GM19240 (cell line): ENCODE measurements at regions not wholly inside any gene's neighbourhood (a gene's known extent, or its start where the extent isn't known, plus 50 kb on each side); places are given as distances from the start of the nearest gene placed in this dataset.
"Not testable (repeated sequence)": the region's sequence is repeated elsewhere in the genome, so short reads cannot be mapped to it uniquely, and the experiment has no call there.

ENCODE experiments used
- DNase-seq: peaks from one replicate; pipeline ENCODE4 v3.0.0; 2011; ENCODE audit warnings: low spot score; ENCODE audit not compliant: insufficient read length

- no peak for DNase-seq
Measured at GRCh38 chr2:196276421-196276820, 105.0 kb upstream of the STK17B start.

DNA sequence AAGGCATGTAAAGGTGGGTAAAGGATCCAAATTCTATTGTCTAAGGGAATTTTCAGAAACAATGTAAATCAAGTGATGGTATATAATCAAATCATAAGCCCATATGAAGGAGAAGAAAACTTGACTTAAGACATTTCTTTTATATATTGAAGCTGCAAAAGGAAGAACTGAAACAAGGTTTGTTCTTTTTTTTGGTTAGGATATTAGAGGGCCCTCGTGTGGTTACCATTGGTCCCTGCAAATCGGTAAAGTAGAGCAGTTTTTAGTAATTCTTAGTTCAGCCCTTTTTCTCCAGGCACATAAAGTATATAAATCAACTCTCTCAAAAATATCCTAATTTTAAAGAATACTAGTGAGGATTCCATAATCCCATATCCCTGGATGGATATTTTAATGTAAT lies 105.6 kb upstream of the STK17B start:
- no peak for DNase-seq

DNA sequence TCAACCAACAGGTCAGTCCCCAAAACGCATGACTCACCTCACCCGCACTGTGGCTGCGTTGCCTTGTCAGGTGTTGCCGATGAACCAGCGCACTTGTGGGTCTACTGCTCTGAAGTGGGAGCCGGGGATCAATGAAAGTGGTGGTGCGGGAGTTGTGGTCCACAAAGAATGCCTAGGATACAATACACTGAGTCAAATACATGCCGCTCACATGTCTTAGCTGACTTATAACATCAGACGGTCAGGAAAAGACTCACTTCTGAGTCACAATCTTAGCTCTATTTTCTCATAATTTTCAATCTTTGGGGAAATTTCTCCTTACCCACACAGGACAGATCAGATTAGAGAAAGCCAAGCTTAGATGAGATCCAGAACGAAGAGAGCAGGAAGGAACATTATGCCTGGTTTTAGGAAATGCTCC lies 107.1 kb upstream of the STK17B start:
- no peak for DNase-seq

- no peak for DNase-seq
Measured at GRCh38 chr2:196279541-196279940, 108.2 kb upstream of the STK17B start.

GRCh38 chr2:196284144-196284844 lies 112.9 kb upstream of the STK17B start:
- DNase-seq = no peak

DNA sequence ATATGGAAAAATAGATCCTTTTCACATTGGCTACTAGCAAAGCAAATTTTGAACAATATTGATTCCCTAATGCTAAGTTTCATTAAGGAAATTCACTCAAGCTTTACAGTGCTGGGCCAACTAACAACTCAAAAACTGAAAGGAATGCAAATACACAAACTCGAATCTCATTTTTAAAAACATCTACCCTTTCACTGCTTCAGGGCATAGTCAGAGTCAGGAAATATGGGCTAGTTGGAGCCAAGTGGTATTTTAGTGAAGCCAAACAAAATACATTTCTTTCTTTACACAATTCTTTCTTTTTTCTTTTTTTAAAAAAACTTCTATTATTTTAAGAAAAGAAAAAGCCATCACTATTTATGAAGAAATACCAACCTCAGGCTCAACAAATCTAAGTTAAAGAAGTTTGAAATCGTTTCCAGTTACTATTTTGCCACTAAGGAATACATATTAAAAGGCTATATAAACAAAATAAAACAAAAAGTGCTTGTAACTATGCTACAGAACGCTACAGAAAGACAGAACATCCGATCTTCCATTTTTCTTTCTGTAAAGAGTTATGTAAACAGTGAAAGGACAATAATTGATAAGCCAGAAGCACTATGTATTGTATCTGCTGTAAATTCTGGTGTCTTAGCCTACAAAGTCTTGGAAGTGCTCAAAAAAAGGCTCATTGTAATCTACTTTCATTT lies 113.6 kb upstream of the STK17B start:
- no peak for DNase-seq

DNA sequence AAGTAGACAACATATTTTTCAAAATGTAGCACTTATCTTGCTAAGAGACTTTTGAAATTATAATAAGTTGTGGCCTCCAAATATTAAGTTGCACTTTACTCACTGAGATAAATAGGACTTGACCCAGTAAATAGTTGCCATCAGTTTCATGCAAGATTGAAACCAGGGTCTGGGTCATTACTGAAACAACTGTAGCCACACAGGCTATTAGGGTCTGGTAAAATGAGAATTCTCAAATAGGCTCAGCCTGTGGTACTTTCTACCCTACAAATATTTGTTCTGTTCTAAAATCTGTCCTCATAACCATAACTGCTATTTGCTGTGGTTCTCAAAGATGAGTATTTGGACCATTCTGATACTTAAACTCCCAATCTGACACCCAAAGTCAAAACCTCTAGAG lies 115.4 kb upstream of the STK17B start:
- DNase-seq = no peak

DNA sequence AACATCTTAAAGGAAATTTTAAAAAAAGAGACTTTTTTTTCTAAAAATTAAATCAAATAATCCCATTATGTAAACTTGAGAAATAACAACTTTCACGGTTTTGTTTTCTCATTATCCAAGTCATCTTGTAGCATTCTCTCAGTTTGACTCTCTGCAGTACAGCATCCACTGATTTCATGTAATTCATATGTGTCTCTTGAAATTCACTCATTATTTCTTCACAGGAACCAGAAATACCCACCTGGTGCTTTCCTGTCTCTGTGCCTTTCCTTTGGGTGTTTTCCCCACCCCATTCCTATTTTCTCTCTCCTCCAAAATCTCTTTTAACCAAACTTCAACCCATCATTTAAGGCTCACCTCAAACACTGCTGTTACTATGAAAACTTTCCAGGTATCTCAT lies 116.1 kb upstream of the STK17B start:
- DNase-seq = no peak

- DNase-seq = no peak
Measured at GRCh38 chr2:196288006-196288538, 116.7 kb upstream of the STK17B start.

DNA sequence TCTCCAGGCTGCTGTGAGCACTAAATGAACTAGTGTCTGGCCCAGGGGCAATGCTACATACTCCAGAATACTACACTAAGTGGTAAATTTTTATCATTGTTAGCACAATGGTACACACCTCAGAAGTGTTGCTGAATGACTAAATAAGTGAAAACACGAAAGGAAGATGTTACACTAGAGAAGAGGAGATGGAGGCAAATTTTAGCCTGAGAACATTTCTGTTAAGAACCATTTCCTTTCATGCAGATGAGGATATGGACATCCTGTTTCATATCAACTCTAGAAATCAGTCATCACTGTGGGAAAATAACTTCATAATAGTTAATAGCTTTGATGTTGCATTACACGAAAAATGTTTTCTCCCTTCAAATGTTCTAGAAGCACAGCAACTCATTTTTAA lies 117.6 kb upstream of the STK17B start:
- DNase-seq = no peak

DNA sequence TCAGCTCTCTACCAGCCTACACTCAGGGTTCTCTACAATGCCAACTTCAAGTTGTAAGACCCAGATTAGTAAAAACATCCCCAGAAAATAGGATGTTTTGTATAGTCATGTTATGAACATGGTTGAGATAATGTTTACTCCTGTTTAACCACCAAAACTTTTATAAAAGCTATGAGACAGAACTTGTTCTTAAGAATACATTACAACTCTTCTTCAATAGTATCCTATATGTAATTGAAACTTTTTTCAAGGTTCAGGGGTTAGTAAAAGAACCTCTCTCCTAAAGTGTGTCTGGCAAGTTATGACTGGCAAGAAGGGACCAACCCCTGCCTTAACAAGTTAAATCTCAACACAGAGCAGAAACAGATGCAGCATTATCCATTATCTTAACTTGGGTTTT lies 118.8 kb upstream of the STK17B start:
- DNase-seq = no peak

- no peak for DNase-seq
Measured at GRCh38 chr2:196290569-196290968, 119.2 kb upstream of the STK17B start.

- DNase-seq = no peak
Measured at GRCh38 chr2:196291426-196291825, 120.0 kb upstream of the STK17B start.

DNA sequence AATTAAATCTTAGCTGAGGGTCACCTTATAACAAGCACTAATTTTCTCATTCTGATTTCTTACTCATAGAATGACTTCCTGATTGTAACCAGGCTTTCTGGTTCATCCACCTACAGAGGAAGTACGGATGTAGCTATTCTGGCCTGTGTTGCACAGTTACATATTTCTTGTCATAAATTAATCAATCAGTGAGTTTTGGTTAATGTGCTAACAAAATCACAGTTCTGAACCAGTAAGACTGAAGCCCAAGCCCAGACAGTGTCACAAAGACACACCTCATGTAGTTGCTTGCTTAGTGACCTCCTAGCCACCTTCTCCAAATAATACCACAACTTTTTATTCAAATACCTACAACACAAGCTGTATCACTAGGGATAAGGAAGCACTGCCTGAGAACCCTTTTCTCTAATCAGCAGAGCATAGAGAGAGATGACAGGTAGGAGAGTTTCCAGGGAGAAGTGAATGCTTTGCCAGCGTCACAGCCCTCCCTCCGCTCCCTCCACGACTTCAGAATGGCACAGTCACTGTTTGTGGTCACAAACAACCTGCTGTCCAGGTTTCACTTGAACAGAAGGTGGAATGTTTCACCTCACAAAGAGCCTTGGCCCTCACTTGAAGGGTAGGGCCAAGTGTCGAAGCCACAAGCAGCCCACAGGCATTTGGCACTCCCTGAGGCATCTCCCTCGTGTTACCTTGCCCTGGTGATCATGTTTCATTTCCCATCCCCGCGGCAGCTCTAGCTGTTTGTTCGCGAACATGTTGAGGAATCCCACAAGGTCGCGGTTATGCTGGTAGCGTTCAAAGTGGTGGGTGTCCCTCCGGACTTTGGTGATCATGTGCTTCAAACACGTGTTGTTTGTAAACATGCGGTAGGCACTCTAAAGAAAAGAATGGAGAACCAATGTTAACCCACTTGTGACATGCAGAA lies 120.8 kb upstream of the STK17B start:
- no peak for DNase-seq

GRCh38 chr2:196293751-196294515 lies 122.6 kb upstream of the STK17B start:
- DNase-seq = no peak

DNA sequence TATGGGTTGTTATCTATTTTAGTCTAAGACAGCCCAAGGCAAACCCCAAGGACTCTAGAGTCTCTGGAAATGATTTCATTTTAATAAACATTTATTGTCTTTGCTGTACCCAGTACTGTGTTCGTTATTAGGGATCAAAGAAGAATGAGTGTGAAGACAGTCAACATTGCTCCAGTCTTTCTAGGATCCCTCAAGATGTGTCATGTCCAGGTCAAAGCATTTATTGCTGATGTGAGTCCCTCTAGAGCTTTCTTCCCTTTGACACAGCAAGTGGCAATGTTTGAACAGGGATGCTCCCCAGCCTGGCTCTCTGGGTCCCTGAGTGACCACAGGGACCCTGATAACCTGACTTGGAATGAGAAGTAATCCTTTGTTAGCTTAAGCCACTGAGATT lies 123.1 kb upstream of the STK17B start:
- no peak for DNase-seq

- DNase-seq = no peak
Measured at GRCh38 chr2:196295005-196295404, 123.6 kb upstream of the STK17B start.

- DNase-seq = not testable (repeated sequence)
Measured at GRCh38 chr2:196298106-196298723, 126.8 kb upstream of the STK17B start.

DNA sequence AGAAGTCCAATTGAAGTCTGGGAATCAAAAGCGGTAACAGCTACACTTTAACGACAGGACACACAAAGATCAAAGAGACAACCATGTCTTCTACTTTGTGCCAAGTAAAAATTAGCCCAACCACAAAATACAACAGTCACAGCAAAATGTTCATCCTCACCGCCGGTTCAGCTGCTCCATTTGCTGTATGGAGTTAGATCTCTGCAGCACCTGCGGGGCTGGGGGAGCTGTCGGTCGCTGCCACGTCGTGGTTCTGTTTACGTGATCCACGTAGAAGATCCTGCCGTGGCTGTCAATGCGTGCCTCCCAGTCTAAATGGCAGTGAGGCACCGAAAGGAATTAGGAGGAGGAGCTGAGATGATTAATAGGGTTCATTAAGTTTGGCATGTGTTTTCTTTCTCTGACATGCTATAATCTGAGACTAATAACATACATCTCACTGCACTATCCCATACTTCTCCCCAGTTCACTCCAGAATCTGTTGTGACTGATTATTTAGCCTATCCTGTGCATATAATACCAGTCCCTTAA lies 136.5 kb upstream of the STK17B start:
- no peak for DNase-seq

DNA sequence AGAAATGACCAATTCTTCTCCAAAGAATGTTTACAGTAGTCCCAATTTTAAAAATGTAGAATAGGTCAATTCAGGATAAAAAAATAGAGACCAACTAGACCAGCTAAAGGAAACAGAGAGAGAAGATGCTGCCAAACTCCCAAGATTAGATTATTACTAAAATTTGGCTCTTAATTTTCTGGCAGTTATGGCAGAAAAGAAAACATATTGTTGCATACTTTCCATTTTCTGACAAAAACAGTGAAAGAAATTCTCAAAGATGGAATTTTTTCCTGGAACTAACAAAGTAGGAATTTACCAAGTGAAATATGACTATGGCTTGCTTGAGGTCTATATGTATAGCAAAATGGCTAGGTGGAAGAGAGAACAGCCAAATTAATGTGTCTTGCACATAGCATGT lies 138.3 kb upstream of the STK17B start:
- DNase-seq = no peak
